ENCODE measurements at regions not wholly inside any gene's neighbourhood (a gene's known extent, or its start where the extent isn't known, plus 50 kb on each side); places are given as distances from the start of the nearest gene placed in this dataset.

GRCh38 chr6:25032934-25033333 is 97.2 kb upstream of the RIPOR2 start (continued):
- TF ChIP-seq ATF2 (IDR thresholded peaks at IDR 0.05; ENCODE audit: low read length) (no peak), USF2 (IDR thresholded peaks at IDR 0.05; ENCODE audit: low read length) (no peak), NANOG (IDR thresholded peaks at IDR 0.05; ENCODE audit: insufficient read depth, low read depth, low read length, poor library complexity, severe bottlenecking) (no peak), CREB1 (IDR thresholded peaks at IDR 0.05) (no peak), HDAC2 (IDR thresholded peaks at IDR 0.05; ENCODE audit: borderline replicate concordance in 1 of 2, low read depth in 2 of 2, low read length in 2 of 2) (no peak)

Measured in H1 (cell line).